ENCODE measurements at regions not wholly inside any gene's neighbourhood (a gene's known extent, or its start where the extent isn't known, plus 50 kb on each side); places are given as distances from the start of the nearest gene placed in this dataset.

- Histone ChIP-seq H3K9me3 (ENCODE audit: low read length) (no peaks in the 10 kb centered on the region), H3K4me2 (ENCODE audit: low read length) (no peak overlapping the region), H2AFZ (ENCODE audit: low read depth, low read length) (no peak overlapping the region), H3K9me2 (ENCODE audit: insufficient read depth, low read length) (no peaks in the 10 kb centered on the region), H3K79me2 (replicated peaks; ENCODE audit: insufficient read depth, low read length) (no peaks in the 10 kb centered on the region), H3K4me3 (ENCODE audit: low read length) (no peak overlapping the region), H3K36me3 (ENCODE audit: insufficient read depth, low read length) (no peaks in the 10 kb centered on the region), H4K20me1 (ENCODE audit: insufficient read depth) (no peaks in the 10 kb centered on the region), H3K27ac (ENCODE audit: low read length) (no peak overlapping the region), H3K27me3 (ENCODE audit: insufficient read depth, low read depth, low read length) (no peaks in the 10 kb centered on the region), H3F3A (ENCODE audit: insufficient read depth, low read length, poor library complexity, severe bottlenecking) (no peaks in the 10 kb centered on the region), H3K9ac (ENCODE audit: low read length) (no peak overlapping the region)
- TF ChIP-seq RAD21 (conservative IDR thresholded peaks at IDR 0.05) (no peak), REST (IDR thresholded peaks at IDR 0.05; ENCODE audit: borderline replicate concordance) (no peak), EP300 (conservative IDR thresholded peaks at IDR 0.05; ENCODE audit: poor library complexity, severe bottlenecking) (no peak), TAF1 (IDR thresholded peaks at IDR 0.05; ENCODE audit: low read depth) (no peak), POLR2AphosphoS5 (IDR thresholded peaks at IDR 0.05) (no peak), MXI1 (conservative IDR thresholded peaks at IDR 0.05; ENCODE audit: poor library complexity, severe bottlenecking) (no peak), EZH2 (IDR thresholded peaks at IDR 0.05; ENCODE audit: borderline replicate concordance, insufficient read depth, low read length, poor library complexity, severe bottlenecking) (no peak), CTCF (IDR thresholded peaks at IDR 0.05; ENCODE audit: poor library complexity, severe bottlenecking) (no peak), SMC3 (conservative IDR thresholded peaks at IDR 0.05; ENCODE audit: poor library complexity) (no peak)
Measured at GRCh38 chr4:170849969-170850368, 760.2 kb upstream of the AADAT start.

- Histone ChIP-seq H3K36me3 (ENCODE audit: insufficient read depth, low read length) (no peaks in the 10 kb centered on the region), H3F3A (ENCODE audit: insufficient read depth, low read length, poor library complexity, severe bottlenecking) (no peaks in the 10 kb centered on the region), H3K9ac (ENCODE audit: low read length) (no peak overlapping the region), H3K4me2 (ENCODE audit: low read length) (no peak overlapping the region), H3K79me2 (replicated peaks; ENCODE audit: insufficient read depth, low read length) (no peaks in the 10 kb centered on the region), H3K9me3 (ENCODE audit: low read length) (no peaks in the 10 kb centered on the region), H4K20me1 (ENCODE audit: insufficient read depth) (no peaks in the 10 kb centered on the region), H3K4me3 (ENCODE audit: low read length) (no peak overlapping the region), H3K27ac (ENCODE audit: low read length) (no peak overlapping the region), H3K27me3 (ENCODE audit: insufficient read depth, low read depth, low read length) (no peaks in the 10 kb centered on the region), H2AFZ (ENCODE audit: low read depth, low read length) (no peak overlapping the region), H3K9me2 (ENCODE audit: insufficient read depth, low read length) (no peaks in the 10 kb centered on the region)
- no peak for TF ChIP-seq EZH2 (IDR thresholded peaks at IDR 0.05; ENCODE audit: borderline replicate concordance, insufficient read depth, low read length, poor library complexity, severe bottlenecking)
- no peak for TF ChIP-seq POLR2AphosphoS5 (IDR thresholded peaks at IDR 0.05)
- TF ChIP-seq TAF1 (IDR thresholded peaks at IDR 0.05; ENCODE audit: low read depth): no peak
- TF ChIP-seq SMC3 (conservative IDR thresholded peaks at IDR 0.05; ENCODE audit: poor library complexity): no peak
- TF ChIP-seq RAD21 (conservative IDR thresholded peaks at IDR 0.05): no peak
- no peak for TF ChIP-seq REST (IDR thresholded peaks at IDR 0.05; ENCODE audit: borderline replicate concordance)
- TF ChIP-seq MXI1 (conservative IDR thresholded peaks at IDR 0.05; ENCODE audit: poor library complexity, severe bottlenecking): no peak
- no peak for TF ChIP-seq CTCF (IDR thresholded peaks at IDR 0.05; ENCODE audit: poor library complexity, severe bottlenecking)
- TF ChIP-seq EP300 (conservative IDR thresholded peaks at IDR 0.05; ENCODE audit: poor library complexity, severe bottlenecking): no peak
Measured at GRCh38 chr4:170827562-170828274, 738.0 kb upstream of the AADAT start.
